ENCODE measurements at regions not wholly inside any gene's neighbourhood (a gene's known extent, or its start where the extent isn't known, plus 50 kb on each side); places are given as distances from the start of the nearest gene placed in this dataset.

- TF ChIP-seq CTCF (IDR thresholded peaks at IDR 0.05; ENCODE audit: unreplicated experiment) = no peak
- Mint-ChIP-seq H3K27ac (no peak overlapping the region), H3K27me3 (ENCODE audit: low read depth) (peaks cover 93% of the 10 kb centered on the region), H3K9me3 (no peaks in the 10 kb centered on the region), H3K36me3 (no peaks in the 10 kb centered on the region), H3K4me3 (no peak overlapping the region), H3K4me1 (peaks cover 4% of the 10 kb centered on the region)
- DNase-seq (ENCODE audit: low spot score in 2 of 2, unreplicated experiment in 2 of 2) = no peak
Measured at GRCh38 chr17:79212149-79213087, 137.8 kb downstream of the ENGASE start.

- no peak for TF ChIP-seq CTCF (IDR thresholded peaks at IDR 0.05; ENCODE audit: unreplicated experiment)
- Mint-ChIP-seq H3K27me3 (ENCODE audit: low read depth) (peaks cover 88% of the 10 kb centered on the region), H3K4me3 (no peak overlapping the region), H3K9me3 (no peaks in the 10 kb centered on the region), H3K27ac (no peak overlapping the region), H3K4me1 (peaks cover 4% of the 10 kb centered on the region), H3K36me3 (no peaks in the 10 kb centered on the region)
- DNase-seq (ENCODE audit: low spot score in 2 of 2, unreplicated experiment in 2 of 2) = no peak
Measured at GRCh38 chr17:79211061-79211770, 136.6 kb downstream of the ENGASE start.

DNA sequence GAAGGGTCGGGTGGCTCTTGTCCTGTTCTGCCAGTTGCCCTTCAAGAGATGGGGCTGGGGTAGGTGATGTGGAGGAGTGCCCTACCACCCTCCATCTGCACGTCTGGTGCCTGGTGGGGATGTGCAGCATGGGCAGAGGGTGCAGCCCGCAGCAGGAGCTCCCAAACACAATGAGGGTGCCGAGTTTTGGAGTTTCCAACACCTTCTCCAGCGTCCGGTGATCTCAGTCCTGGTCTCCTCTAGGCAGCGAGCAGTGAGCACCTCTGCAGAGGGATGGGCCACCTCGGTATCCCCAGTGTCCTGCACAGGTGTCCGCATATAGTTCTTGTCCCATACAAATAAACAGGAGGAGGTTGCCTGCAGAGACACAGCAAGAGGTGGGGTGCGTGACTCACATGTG, 136.0 kb downstream of the ENGASE start:
- no peak for TF ChIP-seq CTCF (IDR thresholded peaks at IDR 0.05; ENCODE audit: unreplicated experiment)
- Mint-ChIP-seq H3K27ac (no peak overlapping the region), H3K4me3 (no peak overlapping the region), H3K27me3 (ENCODE audit: low read depth) (peaks cover 87% of the 10 kb centered on the region), H3K9me3 (no peaks in the 10 kb centered on the region), H3K36me3 (no peaks in the 10 kb centered on the region), H3K4me1 (peaks cover 4% of the 10 kb centered on the region)
- no peak for DNase-seq (ENCODE audit: low spot score in 2 of 2, unreplicated experiment in 2 of 2)

DNA sequence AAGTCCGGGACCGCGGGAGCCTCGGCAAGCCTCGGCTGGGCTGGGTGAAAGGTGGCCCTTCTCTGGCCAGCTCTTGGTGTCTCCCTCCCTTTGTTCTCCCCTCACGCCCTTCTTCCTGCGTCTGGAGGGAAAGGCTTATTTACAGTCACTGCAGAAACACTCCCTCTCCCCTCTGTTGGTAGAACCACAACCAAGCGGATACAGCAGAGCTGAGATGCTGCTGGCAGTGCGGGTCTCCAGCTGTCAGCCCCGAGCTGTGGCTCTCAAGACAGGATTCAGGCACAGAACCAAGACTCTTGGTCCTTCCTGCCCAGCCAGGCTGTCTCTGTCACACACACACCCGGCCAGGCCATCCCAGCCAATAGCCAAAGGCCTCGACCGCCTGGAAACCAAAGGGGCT, 133.3 kb downstream of the ENGASE start:
- DNase-seq (ENCODE audit: low spot score in 2 of 2, unreplicated experiment in 2 of 2) = no peak
- Mint-ChIP-seq H3K27ac (no peak overlapping the region), H3K4me3 (no peak overlapping the region), H3K9me3 (no peaks in the 10 kb centered on the region), H3K4me1 (peaks cover 4% of the 10 kb centered on the region), H3K36me3 (no peaks in the 10 kb centered on the region), H3K27me3 (ENCODE audit: low read depth) (peaks cover 86% of the 10 kb centered on the region)
- TF ChIP-seq CTCF (IDR thresholded peaks at IDR 0.05; ENCODE audit: unreplicated experiment) = no peak

DNA sequence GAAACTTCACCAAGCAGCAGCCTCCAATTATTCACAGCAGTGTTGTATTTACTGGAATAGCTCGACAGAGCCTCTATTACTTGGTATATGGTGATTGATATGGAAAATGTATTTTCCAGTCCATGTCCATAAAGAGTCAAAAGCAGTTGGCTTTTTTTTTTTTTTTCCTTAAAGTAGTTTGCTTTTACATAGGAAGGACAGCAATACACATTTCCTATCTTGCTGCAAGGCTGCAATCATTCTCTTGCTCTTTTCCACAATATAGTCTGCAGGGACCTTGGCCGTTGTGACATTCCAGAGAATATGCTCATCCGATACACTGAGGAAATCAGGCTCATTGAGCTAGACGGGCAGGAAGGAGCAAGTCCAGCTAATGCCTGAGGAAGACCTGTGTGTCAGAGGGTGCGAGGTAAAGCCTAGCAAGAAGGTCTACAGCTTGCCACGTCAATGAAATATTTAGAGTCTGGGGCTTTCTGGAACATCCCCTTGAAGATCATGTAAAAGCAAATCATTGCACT, 131.1 kb downstream of the ENGASE start:
- no peak for DNase-seq (ENCODE audit: low spot score in 2 of 2, unreplicated experiment in 2 of 2)
- no peak overlapping the region for H3K27ac Mint-ChIP-seq

More for the DNA sequence above, 131.1 kb downstream of the ENGASE start:
- Mint-ChIP-seq H3K4me1 (no peaks in the 10 kb centered on the region), H3K36me3 (no peaks in the 10 kb centered on the region), H3K4me3 (no peak overlapping the region), H3K9me3 (no peaks in the 10 kb centered on the region), H3K27me3 (ENCODE audit: low read depth) (peaks cover 87% of the 10 kb centered on the region)
- no peak for TF ChIP-seq CTCF (IDR thresholded peaks at IDR 0.05; ENCODE audit: unreplicated experiment)
